ENCODE measurements at regions not wholly inside any gene's neighbourhood (a gene's known extent, or its start where the extent isn't known, plus 50 kb on each side); places are given as distances from the start of the nearest gene placed in this dataset.

- no peak overlapping the region for H3K4ac ChIP-seq (ENCODE audit: low read depth, low read length)
- H3K4me2 ChIP-seq (ENCODE audit: low read length), result no peak overlapping the region
- no peak overlapping the region for H3K14ac ChIP-seq (ENCODE audit: low read length)
- no peak overlapping the region for H2AK5ac ChIP-seq (ENCODE audit: low read length)
- no peak overlapping the region for H3K9ac ChIP-seq (ENCODE audit: low read length)
- H3K4me1 ChIP-seq (ENCODE audit: control insufficient read depth in 1 of 2, insufficient read depth in 2 of 2, low read length in 2 of 2), result peaks cover 3% of the 10 kb centered on the region in 2 experiments
- no peak overlapping the region for H4K91ac ChIP-seq (ENCODE audit: low read depth, low read length)
- WGBS (ENCODE audit: extremely low coverage, insufficient coverage, insufficient read length), result no CpG with 5 or more reads among the region's 17 CpGs
- no peak overlapping the region for H2AFZ ChIP-seq (ENCODE audit: insufficient read depth, low read length, poor library complexity)
- no peaks in the 10 kb centered on the region for H3K79me2 ChIP-seq (ENCODE audit: control insufficient read depth, insufficient read depth, low read length, poor library complexity)
- H3K4me3 ChIP-seq (ENCODE audit: low read depth, low read length), result no peak overlapping the region
- no peak overlapping the region for H2BK12ac ChIP-seq (ENCODE audit: low read length)
- no peak overlapping the region for H3K27ac ChIP-seq (ENCODE audit: low read depth, low read length)
- no peaks in the 10 kb centered on the region for H3K9me3 ChIP-seq (ENCODE audit: insufficient read depth, low read depth, low read length)
- H3K36me3 ChIP-seq (ENCODE audit: control insufficient read depth in 1 of 2, insufficient read depth in 2 of 2, low read length in 2 of 2), result no peaks in the 10 kb centered on the region
- no peaks in the 10 kb centered on the region for H3K79me1 ChIP-seq (ENCODE audit: low read length)
- H4K12ac ChIP-seq (ENCODE audit: low read depth, low read length), result no peak overlapping the region
- no peaks in the 10 kb centered on the region for H3K27me3 ChIP-seq (ENCODE audit: insufficient read depth, low read length)
- DNase-seq, result no peak
- H2BK120ac ChIP-seq (ENCODE audit: insufficient read depth, low read length, poor library complexity), result no peak overlapping the region
- no peak overlapping the region for H3K23ac ChIP-seq (ENCODE audit: low read length)
- H2BK5ac ChIP-seq (ENCODE audit: low read depth, low read length, poor library complexity), result no peak overlapping the region
- no peak overlapping the region for H4K8ac ChIP-seq (ENCODE audit: low read depth, low read length)
- no peak overlapping the region for H3K18ac ChIP-seq (ENCODE audit: low read length)
Observed at GRCh38 chr2:8491296-8492027, 190.4 kb upstream of the ID2 start.

DNA sequence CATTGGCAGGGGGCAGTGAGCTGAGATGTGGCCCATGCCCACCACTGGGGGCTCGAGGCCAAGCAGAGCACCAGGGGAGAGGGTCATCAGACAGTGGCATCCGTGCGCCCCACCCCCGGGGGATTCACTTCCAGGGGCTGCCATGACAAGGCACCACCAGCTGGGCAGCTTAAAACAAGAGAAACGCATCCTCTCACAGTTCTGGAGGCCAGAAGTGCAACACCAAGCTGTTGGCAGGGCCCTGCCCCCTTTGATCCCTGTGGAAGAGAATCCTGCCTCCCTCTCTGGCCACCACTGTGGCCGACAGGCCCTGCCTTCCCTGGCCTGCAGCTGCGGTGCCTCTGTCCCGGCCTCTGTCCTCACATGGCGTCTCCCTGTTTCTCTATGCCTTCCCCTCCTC, 187.7 kb upstream of the ID2 start:
- H3K4me1 ChIP-seq (ENCODE audit: control insufficient read depth in 1 of 2, insufficient read depth in 2 of 2, low read length in 2 of 2), result no peaks in the 10 kb centered on the region
- H3K4ac ChIP-seq (ENCODE audit: low read depth, low read length), result no peak overlapping the region
- H3K23ac ChIP-seq (ENCODE audit: low read length), result no peak overlapping the region
- no peak overlapping the region for H2BK120ac ChIP-seq (ENCODE audit: insufficient read depth, low read length, poor library complexity)
- H3K36me3 ChIP-seq (ENCODE audit: control insufficient read depth in 1 of 2, insufficient read depth in 2 of 2, low read length in 2 of 2), result no peaks in the 10 kb centered on the region
- no peak overlapping the region for H4K12ac ChIP-seq (ENCODE audit: low read depth, low read length)
- no peaks in the 10 kb centered on the region for H3K79me1 ChIP-seq (ENCODE audit: low read length)
- H2AFZ ChIP-seq (ENCODE audit: insufficient read depth, low read length, poor library complexity), result no peak overlapping the region
- H3K4me3 ChIP-seq (ENCODE audit: low read depth, low read length), result no peak overlapping the region
- no peaks in the 10 kb centered on the region for H3K27me3 ChIP-seq (ENCODE audit: insufficient read depth, low read length)
- no peak for DNase-seq
- H4K91ac ChIP-seq (ENCODE audit: low read depth, low read length), result no peak overlapping the region
- H3K18ac ChIP-seq (ENCODE audit: low read length), result peak overlapping the region; percentile 42
- H3K14ac ChIP-seq (ENCODE audit: low read length), result no peak overlapping the region
- no peak overlapping the region for H2BK12ac ChIP-seq (ENCODE audit: low read length)
- WGBS (ENCODE audit: extremely low coverage, insufficient coverage, insufficient read length), result no CpG with 5 or more reads among the region's 9 CpGs
- no peak overlapping the region for H4K8ac ChIP-seq (ENCODE audit: low read depth, low read length)
- no peak overlapping the region for H3K27ac ChIP-seq (ENCODE audit: low read depth, low read length)
- no peak overlapping the region for H3K4me2 ChIP-seq (ENCODE audit: low read length)
- H2AK5ac ChIP-seq (ENCODE audit: low read length), result peak overlapping the region; percentile 38
- no peaks in the 10 kb centered on the region for H3K9me3 ChIP-seq (ENCODE audit: insufficient read depth, low read depth, low read length)
- no peaks in the 10 kb centered on the region for H3K79me2 ChIP-seq (ENCODE audit: control insufficient read depth, insufficient read depth, low read length, poor library complexity)
- no peak overlapping the region for H3K9ac ChIP-seq (ENCODE audit: low read length)
- H2BK5ac ChIP-seq (ENCODE audit: low read depth, low read length, poor library complexity), result no peak overlapping the region

- H3K23ac ChIP-seq (ENCODE audit: low read length), result no peak overlapping the region
- DNase-seq, result no peak
- H3K4me1 ChIP-seq (ENCODE audit: control insufficient read depth in 1 of 2, insufficient read depth in 2 of 2, low read length in 2 of 2), result no peaks in the 10 kb centered on the region
- no CpG with 5 or more reads among the region's 3 CpGs for WGBS (ENCODE audit: extremely low coverage, insufficient coverage, insufficient read length)
- H3K79me2 ChIP-seq (ENCODE audit: control insufficient read depth, insufficient read depth, low read length, poor library complexity), result no peaks in the 10 kb centered on the region
- no peaks in the 10 kb centered on the region for H3K79me1 ChIP-seq (ENCODE audit: low read length)
- H4K12ac ChIP-seq (ENCODE audit: low read depth, low read length), result no peak overlapping the region
- H4K8ac ChIP-seq (ENCODE audit: low read depth, low read length), result no peak overlapping the region
- H3K9me3 ChIP-seq (ENCODE audit: insufficient read depth, low read depth, low read length), result no peaks in the 10 kb centered on the region
- H2BK12ac ChIP-seq (ENCODE audit: low read length), result no peak overlapping the region
- no peak overlapping the region for H3K27ac ChIP-seq (ENCODE audit: low read depth, low read length)
- H3K4me2 ChIP-seq (ENCODE audit: low read length), result no peak overlapping the region
- H3K9ac ChIP-seq (ENCODE audit: low read length), result no peak overlapping the region
- H3K18ac ChIP-seq (ENCODE audit: low read length), result no peak overlapping the region
- no peaks in the 10 kb centered on the region for H3K36me3 ChIP-seq (ENCODE audit: control insufficient read depth in 1 of 2, insufficient read depth in 2 of 2, low read length in 2 of 2)
- no peak overlapping the region for H2AFZ ChIP-seq (ENCODE audit: insufficient read depth, low read length, poor library complexity)
- H3K4ac ChIP-seq (ENCODE audit: low read depth, low read length), result no peak overlapping the region
- no peak overlapping the region for H2BK5ac ChIP-seq (ENCODE audit: low read depth, low read length, poor library complexity)
- no peak overlapping the region for H2BK120ac ChIP-seq (ENCODE audit: insufficient read depth, low read length, poor library complexity)
- no peak overlapping the region for H3K4me3 ChIP-seq (ENCODE audit: low read depth, low read length)
- no peaks in the 10 kb centered on the region for H3K27me3 ChIP-seq (ENCODE audit: insufficient read depth, low read length)
- H3K14ac ChIP-seq (ENCODE audit: low read length), result no peak overlapping the region
- H4K91ac ChIP-seq (ENCODE audit: low read depth, low read length), result no peak overlapping the region
- no peak overlapping the region for H2AK5ac ChIP-seq (ENCODE audit: low read length)
Observed at GRCh38 chr2:8494589-8494988, 187.3 kb upstream of the ID2 start.

GRCh38 chr2:8495189-8495989, 186.5 kb upstream of the ID2 start:
- no peak for DNase-seq
- Histone ChIP-seq H3K9ac (ENCODE audit: low read length) (no peak overlapping the region), H2AFZ (ENCODE audit: insufficient read depth, low read length, poor library complexity) (no peak overlapping the region), H3K27me3 (ENCODE audit: insufficient read depth, low read length) (no peaks in the 10 kb centered on the region), H3K4ac (ENCODE audit: low read depth, low read length) (no peak overlapping the region), H3K18ac (ENCODE audit: low read length) (no peak overlapping the region), H4K8ac (ENCODE audit: low read depth, low read length) (no peak overlapping the region), H4K12ac (ENCODE audit: low read depth, low read length) (no peak overlapping the region), H2BK5ac (ENCODE audit: low read depth, low read length, poor library complexity) (no peak overlapping the region), H2BK120ac (ENCODE audit: insufficient read depth, low read length, poor library complexity) (no peak overlapping the region), H2AK5ac (ENCODE audit: low read length) (no peak overlapping the region), H4K91ac (ENCODE audit: low read depth, low read length) (no peak overlapping the region), H3K23ac (ENCODE audit: low read length) (no peak overlapping the region), H3K36me3 (ENCODE audit: control insufficient read depth in 1 of 2, insufficient read depth in 2 of 2, low read length in 2 of 2) (no peaks in the 10 kb centered on the region), H2BK12ac (ENCODE audit: low read length) (no peak overlapping the region), H3K79me1 (ENCODE audit: low read length) (no peaks in the 10 kb centered on the region), H3K27ac (ENCODE audit: low read depth, low read length) (no peak overlapping the region), H3K4me1 (ENCODE audit: control insufficient read depth in 1 of 2, insufficient read depth in 2 of 2, low read length in 2 of 2) (no peaks in the 10 kb centered on the region), H3K4me2 (ENCODE audit: low read length) (no peak overlapping the region), H3K79me2 (ENCODE audit: control insufficient read depth, insufficient read depth, low read length, poor library complexity) (no peaks in the 10 kb centered on the region), H3K14ac (ENCODE audit: low read length) (no peak overlapping the region), H3K9me3 (ENCODE audit: insufficient read depth, low read depth, low read length) (no peaks in the 10 kb centered on the region), H3K4me3 (ENCODE audit: low read depth, low read length) (no peak overlapping the region)
- WGBS (ENCODE audit: extremely low coverage, insufficient coverage, insufficient read length), result no CpG with 5 or more reads among the region's 12 CpGs

Data from trophoblast cell (in vitro differentiated cells and primary cell).